ENCODE measurements at regions not wholly inside any gene's neighbourhood (a gene's known extent, or its start where the extent isn't known, plus 50 kb on each side); places are given as distances from the start of the nearest gene placed in this dataset.

DNA sequence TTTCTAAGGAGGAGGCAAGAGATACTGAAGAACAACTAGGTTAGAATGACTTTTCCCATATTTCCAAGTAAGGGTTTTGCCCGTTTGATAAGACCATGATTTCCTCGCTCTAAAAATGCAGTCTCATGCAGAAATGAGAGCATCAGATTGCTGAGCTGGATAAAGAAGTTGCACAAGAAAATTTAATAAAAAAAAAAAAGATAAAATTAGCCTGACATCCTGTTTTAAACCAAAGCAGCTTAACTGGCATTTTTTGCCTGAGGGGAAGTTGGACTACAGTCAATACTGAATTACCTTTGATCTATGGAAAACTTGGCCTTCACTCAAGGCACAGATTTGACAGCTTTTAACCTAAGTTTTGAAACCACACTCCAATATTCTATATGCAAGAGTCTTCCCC, 208.4 kb downstream of the GASK1B start:
- TF ChIP-seq, protein P1, sequence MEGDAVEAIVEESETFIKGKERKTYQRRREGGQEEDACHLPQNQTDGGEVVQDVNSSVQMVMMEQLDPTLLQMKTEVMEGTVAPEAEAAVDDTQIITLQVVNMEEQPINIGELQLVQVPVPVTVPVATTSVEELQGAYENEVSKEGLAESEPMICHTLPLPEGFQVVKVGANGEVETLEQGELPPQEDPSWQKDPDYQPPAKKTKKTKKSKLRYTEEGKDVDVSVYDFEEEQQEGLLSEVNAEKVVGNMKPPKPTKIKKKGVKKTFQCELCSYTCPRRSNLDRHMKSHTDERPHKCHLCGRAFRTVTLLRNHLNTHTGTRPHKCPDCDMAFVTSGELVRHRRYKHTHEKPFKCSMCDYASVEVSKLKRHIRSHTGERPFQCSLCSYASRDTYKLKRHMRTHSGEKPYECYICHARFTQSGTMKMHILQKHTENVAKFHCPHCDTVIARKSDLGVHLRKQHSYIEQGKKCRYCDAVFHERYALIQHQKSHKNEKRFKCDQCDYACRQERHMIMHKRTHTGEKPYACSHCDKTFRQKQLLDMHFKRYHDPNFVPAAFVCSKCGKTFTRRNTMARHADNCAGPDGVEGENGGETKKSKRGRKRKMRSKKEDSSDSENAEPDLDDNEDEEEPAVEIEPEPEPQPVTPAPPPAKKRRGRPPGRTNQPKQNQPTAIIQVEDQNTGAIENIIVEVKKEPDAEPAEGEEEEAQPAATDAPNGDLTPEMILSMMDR (IDR thresholded peaks at IDR 0.05; ENCODE audit: control insufficient read depth, extremely low read depth, insufficient read depth) = no peak
- DNase-seq (ENCODE audit: low read depth) = no peak
- H3K4me3 ChIP-seq (ENCODE audit: low read depth, low read length) = no peak overlapping the region

DNA sequence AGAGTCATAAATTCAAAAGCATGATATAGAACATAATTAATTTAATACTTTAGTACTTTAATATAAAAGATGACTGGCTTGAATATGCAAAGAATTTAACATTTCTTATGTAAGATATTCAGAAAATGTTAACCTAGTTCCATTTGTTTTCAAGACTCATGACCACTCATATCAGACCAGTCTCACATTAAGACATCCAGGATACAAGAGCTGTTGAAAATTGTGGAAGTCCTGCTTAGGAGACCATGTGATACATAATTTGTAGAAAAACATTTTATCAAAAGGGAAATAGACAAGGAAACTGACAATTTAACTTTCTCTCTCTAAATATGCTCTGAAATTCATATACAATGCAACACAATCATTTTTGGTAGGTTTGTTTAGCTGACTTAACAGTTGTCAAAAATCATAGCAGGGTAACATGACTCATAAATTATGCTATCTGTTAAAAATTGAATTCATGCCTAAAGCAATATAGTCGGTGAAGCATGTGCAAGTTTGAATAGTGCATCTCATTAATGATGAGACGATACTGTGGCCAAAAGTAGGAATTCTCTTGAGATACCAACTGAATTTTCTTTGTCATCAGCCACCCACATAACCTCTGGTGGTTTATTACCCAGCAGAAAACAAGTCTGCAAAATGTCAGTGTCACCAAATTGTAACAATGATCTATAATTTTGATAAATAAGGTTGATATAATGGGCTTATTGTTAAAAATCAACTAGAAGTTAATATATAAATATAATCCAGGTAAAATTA, 211.4 kb downstream of the GASK1B start:
- TF ChIP-seq, protein P1 (IDR thresholded peaks at IDR 0.05; ENCODE audit: control insufficient read depth, extremely low read depth, insufficient read depth) = no peak
- no peak overlapping the region for H3K4me3 ChIP-seq (ENCODE audit: low read depth, low read length)
- no peak for DNase-seq (ENCODE audit: low read depth)

DNA sequence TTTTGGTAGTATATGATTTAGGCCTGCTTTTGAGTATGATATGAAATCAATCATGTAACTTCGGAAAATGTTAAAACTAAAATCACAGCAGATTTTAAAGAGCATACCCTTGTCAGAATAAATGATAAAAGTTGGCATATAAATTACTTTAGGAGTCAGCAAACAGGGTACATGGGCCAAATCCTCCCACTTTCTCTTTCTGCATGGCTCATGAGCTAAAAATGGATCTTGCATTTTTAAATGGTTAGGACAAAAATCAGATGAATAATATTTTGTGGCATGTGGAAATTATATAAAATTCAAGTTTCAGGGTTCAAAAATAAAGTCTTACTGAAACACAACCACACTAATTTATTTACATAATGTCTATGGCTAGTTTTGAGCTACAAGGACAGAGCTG, 214.9 kb downstream of the GASK1B start:
- no peak overlapping the region for H3K4me3 ChIP-seq (ENCODE audit: low read depth, low read length)
- TF ChIP-seq, protein P1 (IDR thresholded peaks at IDR 0.05; ENCODE audit: control insufficient read depth, extremely low read depth, insufficient read depth) = no peak
- no peak for DNase-seq (ENCODE audit: low read depth)

DNA sequence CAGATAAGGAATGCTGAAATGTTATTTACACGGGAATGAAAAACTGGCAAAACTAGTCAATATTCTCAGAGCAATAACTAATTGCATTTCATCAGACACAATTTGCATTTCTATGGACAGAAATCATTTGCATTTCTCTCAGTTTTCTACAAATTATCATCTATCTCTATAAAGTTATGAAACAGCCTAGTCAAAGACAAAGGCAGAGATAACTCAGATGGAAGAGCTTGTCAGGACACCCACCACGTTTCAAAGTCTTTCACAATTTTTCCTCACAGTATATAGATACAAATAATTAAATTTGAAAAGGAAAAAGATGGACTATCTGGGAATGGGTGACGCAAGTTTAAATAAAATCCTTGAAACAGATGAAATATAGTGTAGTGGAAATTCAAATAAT, 230.8 kb downstream of the GASK1B start:
- TF ChIP-seq, protein P1 (IDR thresholded peaks at IDR 0.05; ENCODE audit: control insufficient read depth, extremely low read depth, insufficient read depth) = no peak
- DNase-seq (ENCODE audit: low read depth) = no peak
- H3K4me3 ChIP-seq (ENCODE audit: low read depth, low read length) = no peak overlapping the region

DNA sequence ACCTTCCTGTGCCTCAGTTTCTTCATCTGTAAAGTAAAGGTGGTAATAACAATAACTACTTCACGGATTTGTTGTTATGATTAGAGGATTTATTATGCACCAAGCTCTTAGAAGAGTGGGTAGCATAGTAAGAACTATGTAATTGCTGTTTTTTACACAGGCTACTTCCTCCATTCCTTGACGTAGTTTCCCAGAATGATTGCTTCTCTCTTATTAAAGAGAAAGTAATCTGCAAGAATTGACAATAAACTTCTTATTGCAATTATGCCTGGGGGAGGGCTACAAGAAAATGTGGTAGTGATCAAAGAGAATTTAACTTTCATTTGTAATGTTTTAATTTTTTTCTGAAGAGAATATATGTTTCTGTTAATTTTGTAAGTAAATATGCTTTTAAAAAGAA, 238.7 kb downstream of the GASK1B start:
- H3K4me3 ChIP-seq (ENCODE audit: low read depth, low read length) = no peak overlapping the region
- TF ChIP-seq, protein P1 (IDR thresholded peaks at IDR 0.05; ENCODE audit: control insufficient read depth, extremely low read depth, insufficient read depth) = no peak
- no peak for DNase-seq (ENCODE audit: low read depth)

DNA sequence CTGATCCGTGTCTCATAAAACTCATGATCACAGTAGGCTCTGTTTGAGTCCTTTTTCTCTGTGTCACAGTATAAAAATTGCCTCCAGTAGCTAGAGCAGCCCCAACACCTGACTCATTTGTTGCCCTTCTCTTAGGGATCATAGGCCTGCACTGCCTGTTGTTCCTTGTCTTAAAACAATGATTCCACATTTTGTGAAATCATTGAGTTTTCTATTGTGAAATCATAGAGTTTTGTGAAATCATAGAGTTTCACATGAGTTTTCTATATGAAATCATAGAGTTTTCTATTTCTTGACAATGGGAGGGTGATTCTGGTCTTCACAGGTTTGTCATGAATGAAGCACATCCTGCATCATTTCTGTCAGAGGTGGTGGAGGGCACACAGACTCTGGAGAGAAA, 239.9 kb downstream of the GASK1B start:
- no peak for DNase-seq (ENCODE audit: low read depth)
- TF ChIP-seq, protein P1 (IDR thresholded peaks at IDR 0.05; ENCODE audit: control insufficient read depth, extremely low read depth, insufficient read depth) = no peak
- H3K4me3 ChIP-seq (ENCODE audit: low read depth, low read length) = no peak overlapping the region

DNA sequence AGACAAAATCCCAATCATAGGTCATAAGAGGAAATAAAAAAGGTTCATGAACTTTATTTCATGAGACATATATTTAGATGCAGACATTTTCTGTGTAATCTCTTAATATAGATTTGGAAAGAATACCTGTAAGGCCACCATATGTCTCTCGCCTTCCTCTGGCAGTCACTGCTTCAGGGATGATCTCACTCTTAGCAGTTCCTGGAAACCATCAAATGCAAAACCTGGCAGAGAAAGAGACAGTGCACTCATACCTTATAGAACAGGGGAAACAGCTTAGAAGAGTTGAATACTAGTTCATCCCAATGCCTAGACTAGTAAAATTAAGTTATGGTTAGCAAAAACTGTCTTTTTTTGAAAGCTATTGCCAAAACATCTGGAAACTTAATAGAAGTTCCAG, 243.3 kb downstream of the GASK1B start:
- TF ChIP-seq, protein P1 (IDR thresholded peaks at IDR 0.05; ENCODE audit: control insufficient read depth, extremely low read depth, insufficient read depth) = no peak
- no peak overlapping the region for H3K4me3 ChIP-seq (ENCODE audit: low read depth, low read length)
- no peak for DNase-seq (ENCODE audit: low read depth)
